Peyer's patch (tissue), 4 donors: ENCODE measurements at regions not wholly inside any gene's neighbourhood (a gene's known extent, or its start where the extent isn't known, plus 50 kb on each side); places are given as distances from the start of the nearest gene placed in this dataset.

ENCODE experiments used
- CTCF ChIP-seq, 6 experiments: fragments of 450-650 bp in 4 of 6; fragments of 200-600 bp in 2 of 6; sonication (generic) in 1 of 6; IDR thresholded peaks; one replicate each; pipeline ENCODE4 v1.5.1; 2017 to 2019; ENCODE audit warnings: antibody characterized with exemption in 6 of 6, mild to moderate bottlenecking in 3 of 6, moderate library complexity in 1 of 6
- POLR2A ChIP-seq, 2 donors: fragments of 450-650 bp; IDR thresholded peaks; one replicate each; pipeline ENCODE4 v1.5.1; 2017; ENCODE audit warnings: antibody characterized with exemption in 2 of 2, mild to moderate bottlenecking in 2 of 2, moderate library complexity in 2 of 2

- TF ChIP-seq CTCF (IDR thresholded peaks at IDR 0.05) (no peak), POLR2A (IDR thresholded peaks at IDR 0.05) (no peak)
Measured at GRCh38 chr1:5111581-5111980, 457.2 kb downstream of the AJAP1 start.
